ENCODE measurements at regions not wholly inside any gene's neighbourhood (a gene's known extent, or its start where the extent isn't known, plus 50 kb on each side); places are given as distances from the start of the nearest gene placed in this dataset.
"Not testable (repeated sequence)": the region's sequence is repeated elsewhere in the genome, so short reads cannot be mapped to it uniquely, and the experiment has no call there.

GRCh38 chr4:188959424-188959823, 820.2 kb downstream of the TRIML1 start:
- no peak overlapping the region for H3K27ac ChIP-seq (ENCODE audit: low read depth, low read length)
- H3K9ac ChIP-seq (ENCODE audit: low read length): no peak overlapping the region
- H3K4me1 ChIP-seq (ENCODE audit: insufficient read depth, low read length): no peaks in the 10 kb centered on the region
- no peaks in the 10 kb centered on the region for H3K9me3 ChIP-seq (ENCODE audit: low read length)
- H3K36me3 ChIP-seq (ENCODE audit: insufficient read depth, low read length): no peaks in the 10 kb centered on the region
- no peaks in the 10 kb centered on the region for H3K27me3 ChIP-seq (ENCODE audit: control insufficient read depth in 1 of 2, insufficient read depth in 2 of 2, low read length in 2 of 2)
- no peak overlapping the region for H3K4me3 ChIP-seq (ENCODE audit: low read depth in 1 of 2, low read length in 2 of 2)

GRCh38 chr4:188960411-188961093, 821.3 kb downstream of the TRIML1 start:
- no peak overlapping the region for H3K4me3 ChIP-seq (ENCODE audit: low read depth in 1 of 2, low read length in 2 of 2)
- H3K4me1 ChIP-seq (ENCODE audit: insufficient read depth, low read length): no peaks in the 10 kb centered on the region
- no peaks in the 10 kb centered on the region for H3K27me3 ChIP-seq (ENCODE audit: control insufficient read depth in 1 of 2, insufficient read depth in 2 of 2, low read length in 2 of 2)
- H3K36me3 ChIP-seq (ENCODE audit: insufficient read depth, low read length): no peaks in the 10 kb centered on the region
- no peaks in the 10 kb centered on the region for H3K9me3 ChIP-seq (ENCODE audit: low read length)
- H3K27ac ChIP-seq (ENCODE audit: low read depth, low read length): no peak overlapping the region
- H3K9ac ChIP-seq (ENCODE audit: low read length): no peak overlapping the region

GRCh38 chr4:188971125-188971524, 831.9 kb downstream of the TRIML1 start:
- peaks cover 2% of the 10 kb centered on the region for H3K4me1 ChIP-seq (ENCODE audit: insufficient read depth, low read length)
- H3K9ac ChIP-seq (ENCODE audit: low read length): no peak overlapping the region
- no peaks in the 10 kb centered on the region for H3K27me3 ChIP-seq (ENCODE audit: control insufficient read depth in 1 of 2, insufficient read depth in 2 of 2, low read length in 2 of 2)
- H3K4me3 ChIP-seq (ENCODE audit: low read depth in 1 of 2, low read length in 2 of 2): no peak overlapping the region
- H3K9me3 ChIP-seq (ENCODE audit: low read length): no peaks in the 10 kb centered on the region
- H3K27ac ChIP-seq (ENCODE audit: low read depth, low read length): no peak overlapping the region
- H3K36me3 ChIP-seq (ENCODE audit: insufficient read depth, low read length): no peaks in the 10 kb centered on the region

- Histone ChIP-seq H3K4me1 (ENCODE audit: insufficient read depth, low read length) (peaks cover 9% of the 10 kb centered on the region), H3K27me3 (ENCODE audit: control insufficient read depth in 1 of 2, insufficient read depth in 2 of 2, low read length in 2 of 2) (no peaks in the 10 kb centered on the region), H3K9ac (ENCODE audit: low read length) (no peak overlapping the region), H3K36me3 (ENCODE audit: insufficient read depth, low read length) (no peaks in the 10 kb centered on the region), H3K4me3 (ENCODE audit: low read depth in 1 of 2, low read length in 2 of 2) (no peak overlapping the region), H3K9me3 (ENCODE audit: low read length) (no peaks in the 10 kb centered on the region), H3K27ac (ENCODE audit: low read depth, low read length) (no peak overlapping the region)
Measured at GRCh38 chr4:188975271-188975670, 836.0 kb downstream of the TRIML1 start.

GRCh38 chr4:188976644-188977115, 837.4 kb downstream of the TRIML1 start:
- peaks cover 9% of the 10 kb centered on the region for H3K4me1 ChIP-seq (ENCODE audit: insufficient read depth, low read length)
- H3K27ac ChIP-seq (ENCODE audit: low read depth, low read length): no peak overlapping the region
- peak overlapping the region in 1 of 2 donors; percentile 7 for H3K4me3 ChIP-seq (ENCODE audit: low read depth in 1 of 2, low read length in 2 of 2)
- H3K36me3 ChIP-seq (ENCODE audit: insufficient read depth, low read length): no peaks in the 10 kb centered on the region
- H3K9me3 ChIP-seq (ENCODE audit: low read length): no peaks in the 10 kb centered on the region
- H3K9ac ChIP-seq (ENCODE audit: low read length): no peak overlapping the region
- H3K27me3 ChIP-seq (ENCODE audit: control insufficient read depth in 1 of 2, insufficient read depth in 2 of 2, low read length in 2 of 2): no peaks in the 10 kb centered on the region

- H3K36me3 ChIP-seq (ENCODE audit: insufficient read depth, low read length); H3K27ac ChIP-seq (ENCODE audit: low read depth, low read length); H3K9ac ChIP-seq (ENCODE audit: low read length); H3K4me3 ChIP-seq (ENCODE audit: low read depth in 1 of 2, low read length in 2 of 2); H3K27me3 ChIP-seq (ENCODE audit: control insufficient read depth in 1 of 2, insufficient read depth in 2 of 2, low read length in 2 of 2); H3K9me3 ChIP-seq (ENCODE audit: low read length); H3K4me1 ChIP-seq (ENCODE audit: insufficient read depth, low read length): not testable (repeated sequence)
Measured at GRCh38 chr4:188977232-188977631, 838.0 kb downstream of the TRIML1 start.

DNA sequence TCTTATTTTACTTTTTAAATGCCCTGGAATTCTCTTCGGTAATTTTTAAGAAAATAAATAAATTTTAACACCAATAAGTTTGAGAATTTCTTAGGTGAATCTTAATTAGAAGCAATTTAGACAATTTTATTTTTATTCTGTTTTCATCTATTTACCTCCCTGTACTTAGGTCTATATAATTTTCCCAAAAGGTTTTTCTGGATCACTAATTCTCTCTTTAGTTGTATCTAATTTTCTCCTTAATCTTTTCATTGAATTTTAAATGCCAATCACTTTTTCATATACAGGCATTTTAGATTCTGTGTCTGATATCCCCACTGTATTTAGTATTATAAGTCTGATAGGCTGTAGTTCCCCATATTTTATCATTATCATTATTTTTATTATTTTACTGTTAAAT, 845.3 kb downstream of the TRIML1 start:
- no peak overlapping the region for H3K9ac ChIP-seq (ENCODE audit: low read length)
- H3K36me3 ChIP-seq (ENCODE audit: insufficient read depth, low read length): no peaks in the 10 kb centered on the region
- H3K4me3 ChIP-seq (ENCODE audit: low read depth in 1 of 2, low read length in 2 of 2): no peak overlapping the region

GRCh38 chr4:188986271-188986689, 847.0 kb downstream of the TRIML1 start:
- Histone ChIP-seq H3K9me3 (ENCODE audit: low read length) (no peaks in the 10 kb centered on the region), H3K27me3 (ENCODE audit: control insufficient read depth in 1 of 2, insufficient read depth in 2 of 2, low read length in 2 of 2) (no peaks in the 10 kb centered on the region), H3K9ac (ENCODE audit: low read length) (no peak overlapping the region), H3K4me3 (ENCODE audit: low read depth in 1 of 2, low read length in 2 of 2) (no peak overlapping the region), H3K36me3 (ENCODE audit: insufficient read depth, low read length) (no peaks in the 10 kb centered on the region), H3K27ac (ENCODE audit: low read depth, low read length) (no peak overlapping the region), H3K4me1 (ENCODE audit: insufficient read depth, low read length) (no peaks in the 10 kb centered on the region)

More for the DNA sequence above, 845.3 kb downstream of the TRIML1 start:
- no peaks in the 10 kb centered on the region for H3K27me3 ChIP-seq (ENCODE audit: control insufficient read depth in 1 of 2, insufficient read depth in 2 of 2, low read length in 2 of 2)
- H3K4me1 ChIP-seq (ENCODE audit: insufficient read depth, low read length): no peaks in the 10 kb centered on the region
- H3K9me3 ChIP-seq (ENCODE audit: low read length): no peaks in the 10 kb centered on the region
- H3K27ac ChIP-seq (ENCODE audit: low read depth, low read length): no peak overlapping the region

DNA sequence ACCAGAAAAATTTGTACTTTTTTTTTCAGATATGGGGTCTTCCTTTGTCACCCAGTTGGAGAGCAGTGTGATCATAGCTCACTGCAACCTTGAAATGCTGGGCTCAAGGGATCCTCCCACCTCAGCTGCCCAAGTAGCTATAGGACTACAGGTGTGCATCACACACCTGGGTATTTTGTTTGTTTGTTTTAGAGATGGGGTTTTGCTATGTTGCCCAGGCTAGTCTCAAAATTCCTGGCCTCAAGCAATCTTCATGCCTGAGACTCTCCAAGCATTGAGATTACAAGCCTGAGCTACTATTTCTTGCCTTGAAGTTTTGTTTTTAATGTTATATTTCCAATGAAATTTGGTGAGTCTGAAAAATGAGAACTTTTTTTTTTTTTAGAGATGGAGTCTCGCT, 847.8 kb downstream of the TRIML1 start:
- Histone ChIP-seq H3K36me3 (ENCODE audit: insufficient read depth, low read length) (no peaks in the 10 kb centered on the region), H3K4me1 (ENCODE audit: insufficient read depth, low read length) (no peaks in the 10 kb centered on the region), H3K27ac (ENCODE audit: low read depth, low read length) (no peak overlapping the region), H3K27me3 (ENCODE audit: control insufficient read depth in 1 of 2, insufficient read depth in 2 of 2, low read length in 2 of 2) (no peaks in the 10 kb centered on the region), H3K4me3 (ENCODE audit: low read depth in 1 of 2, low read length in 2 of 2) (no peak overlapping the region), H3K9me3 (ENCODE audit: low read length) (no peaks in the 10 kb centered on the region), H3K9ac (ENCODE audit: low read length) (no peak overlapping the region)

GRCh38 chr4:188988131-188988530, 848.9 kb downstream of the TRIML1 start:
- H3K27me3 ChIP-seq (ENCODE audit: control insufficient read depth in 1 of 2, insufficient read depth in 2 of 2, low read length in 2 of 2): no peaks in the 10 kb centered on the region
- H3K36me3 ChIP-seq (ENCODE audit: insufficient read depth, low read length): no peaks in the 10 kb centered on the region
- H3K9me3 ChIP-seq (ENCODE audit: low read length): no peaks in the 10 kb centered on the region

GRCh38 chr4:188989371-188989770, 850.1 kb downstream of the TRIML1 start:
- Histone ChIP-seq H3K27ac (ENCODE audit: low read depth, low read length) (no peak overlapping the region), H3K27me3 (ENCODE audit: control insufficient read depth in 1 of 2, insufficient read depth in 2 of 2, low read length in 2 of 2) (no peaks in the 10 kb centered on the region), H3K9ac (ENCODE audit: low read length) (no peak overlapping the region), H3K9me3 (ENCODE audit: low read length) (no peaks in the 10 kb centered on the region), H3K36me3 (ENCODE audit: insufficient read depth, low read length) (no peaks in the 10 kb centered on the region), H3K4me3 (ENCODE audit: low read depth in 1 of 2, low read length in 2 of 2) (no peak overlapping the region), H3K4me1 (ENCODE audit: insufficient read depth, low read length) (no peaks in the 10 kb centered on the region)

More at GRCh38 chr4:188988131-188988530, 848.9 kb downstream of the TRIML1 start:
- H3K27ac ChIP-seq (ENCODE audit: low read depth, low read length): no peak overlapping the region
- no peaks in the 10 kb centered on the region for H3K4me1 ChIP-seq (ENCODE audit: insufficient read depth, low read length)
- H3K4me3 ChIP-seq (ENCODE audit: low read depth in 1 of 2, low read length in 2 of 2): no peak overlapping the region
- no peak overlapping the region for H3K9ac ChIP-seq (ENCODE audit: low read length)

DNA sequence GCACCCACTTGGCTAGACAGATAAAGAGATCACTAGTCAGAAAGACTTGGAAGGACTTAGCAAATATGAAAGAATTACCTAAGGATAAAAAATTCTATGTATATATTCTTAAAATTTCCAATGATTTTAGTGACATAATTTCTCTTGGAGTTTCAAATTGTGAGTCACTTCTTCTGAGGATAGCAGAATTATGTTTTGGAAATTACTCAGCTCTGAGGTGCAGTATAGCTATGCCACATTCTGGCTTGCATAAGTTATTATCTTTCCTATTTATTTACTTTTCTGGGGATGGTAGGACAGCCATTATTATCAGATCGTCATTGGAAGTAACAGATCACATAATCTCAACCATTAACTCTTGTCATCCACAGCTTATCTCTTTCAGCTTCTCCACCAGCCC, 853.5 kb downstream of the TRIML1 start:
- no peak overlapping the region for H3K27ac ChIP-seq (ENCODE audit: low read depth, low read length)
- H3K4me1 ChIP-seq (ENCODE audit: insufficient read depth, low read length): no peaks in the 10 kb centered on the region
- no peak overlapping the region for H3K9ac ChIP-seq (ENCODE audit: low read length)
- no peaks in the 10 kb centered on the region for H3K9me3 ChIP-seq (ENCODE audit: low read length)
- H3K4me3 ChIP-seq (ENCODE audit: low read depth in 1 of 2, low read length in 2 of 2): no peak overlapping the region
- no peaks in the 10 kb centered on the region for H3K27me3 ChIP-seq (ENCODE audit: control insufficient read depth in 1 of 2, insufficient read depth in 2 of 2, low read length in 2 of 2)
- H3K36me3 ChIP-seq (ENCODE audit: insufficient read depth, low read length): no peaks in the 10 kb centered on the region

Data from muscle layer of colon (tissue), 2 donors.